ENCODE measurements at regions not wholly inside any gene's neighbourhood (a gene's known extent, or its start where the extent isn't known, plus 50 kb on each side); places are given as distances from the start of the nearest gene placed in this dataset.
"Not testable (repeated sequence)": the region's sequence is repeated elsewhere in the genome, so short reads cannot be mapped to it uniquely, and the experiment has no call there.

DNA sequence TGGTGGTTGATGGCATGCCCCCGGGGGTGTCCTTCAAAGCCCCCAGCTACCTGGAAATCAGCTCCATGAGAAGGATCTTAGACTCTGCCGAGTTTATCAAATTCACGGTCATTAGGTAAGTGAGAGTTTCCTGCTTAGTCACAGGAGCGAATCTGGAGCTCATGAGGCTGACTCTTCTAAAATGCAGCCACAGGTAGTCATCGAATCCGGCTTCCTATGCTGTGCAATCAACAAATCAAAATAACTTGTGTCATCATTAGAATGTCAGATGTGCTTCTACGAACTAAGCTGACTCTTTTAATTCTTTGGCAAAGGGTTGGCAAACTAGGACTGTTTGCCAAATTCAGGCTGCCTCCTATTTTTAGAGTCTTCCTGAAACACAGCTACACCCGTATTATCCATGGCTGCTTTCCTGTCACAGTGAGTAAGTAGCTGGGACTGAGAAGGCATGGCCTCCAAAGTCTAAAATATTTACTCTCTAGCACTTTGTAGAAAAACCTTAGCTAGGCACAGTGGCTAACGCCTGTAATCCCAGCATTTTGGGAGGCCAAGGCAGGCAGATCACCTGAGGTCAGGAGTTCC is 108.0 kb downstream of the NSUN5 start:
- H3K9me3 Mint-ChIP-seq; intact Hi-C loops (cut with micrococcal nuclease); H3K4me1 ChIP-seq (ENCODE audit: insufficient read depth, low read length); H3K9me3 ChIP-seq (ENCODE audit: control insufficient read depth in 1 of 2, low read length in 2 of 2); H3K4me3 Mint-ChIP-seq; POLR2A ChIA-PET (ENCODE audit: partially characterized antibody); H3K27me3 ChIP-seq (ENCODE audit: insufficient read depth, low read length); H3K36me3 ChIP-seq (ENCODE audit: insufficient read depth, low read length); H3K4me3 ChIP-seq (ENCODE audit: low read length in 2 of 2); CTCF ChIA-PET (ENCODE audit: partially characterized antibody); H3K27ac Mint-ChIP-seq; H3K27me3 Mint-ChIP-seq; DNase-seq; H3K27ac ChIP-seq (ENCODE audit: low read depth, low read length); H3K36me3 Mint-ChIP-seq; H3K4me1 Mint-ChIP-seq: not testable (repeated sequence)

DNA sequence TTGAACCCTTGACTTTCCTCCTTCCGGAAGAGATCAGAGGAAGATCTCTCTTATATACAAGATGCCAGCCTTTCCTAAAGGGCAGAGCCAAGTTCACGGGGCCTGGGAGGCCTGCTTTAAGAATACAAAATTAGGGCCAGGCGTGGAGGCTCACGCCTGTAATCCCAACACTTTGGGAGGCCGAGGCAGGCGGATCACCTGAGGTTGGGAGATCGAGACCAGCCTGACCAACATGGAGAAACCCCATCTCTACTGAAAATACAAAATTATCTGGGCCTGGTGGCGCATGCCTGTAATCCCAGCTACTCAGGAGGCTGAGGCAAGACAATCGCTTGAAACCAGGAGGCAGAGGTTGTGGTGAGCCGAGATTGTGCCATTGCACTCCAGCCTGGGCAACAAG is 108.2 kb upstream of the SPDYE9 start:
- intact Hi-C loops (cut with micrococcal nuclease); H3K4me3 ChIP-seq (ENCODE audit: low read length in 2 of 2); H3K4me1 ChIP-seq (ENCODE audit: insufficient read depth, low read length); H3K9me3 ChIP-seq (ENCODE audit: control insufficient read depth in 1 of 2, low read length in 2 of 2); H3K27me3 ChIP-seq (ENCODE audit: insufficient read depth, low read length); H3K9me3 Mint-ChIP-seq; H3K27me3 Mint-ChIP-seq; POLR2A ChIA-PET (ENCODE audit: partially characterized antibody); H3K36me3 Mint-ChIP-seq; H3K27ac ChIP-seq (ENCODE audit: low read depth, low read length); H3K4me1 Mint-ChIP-seq; H3K4me3 Mint-ChIP-seq; H3K27ac Mint-ChIP-seq; CTCF ChIA-PET (ENCODE audit: partially characterized antibody); DNase-seq; H3K36me3 ChIP-seq (ENCODE audit: insufficient read depth, low read length): not testable (repeated sequence)

DNA sequence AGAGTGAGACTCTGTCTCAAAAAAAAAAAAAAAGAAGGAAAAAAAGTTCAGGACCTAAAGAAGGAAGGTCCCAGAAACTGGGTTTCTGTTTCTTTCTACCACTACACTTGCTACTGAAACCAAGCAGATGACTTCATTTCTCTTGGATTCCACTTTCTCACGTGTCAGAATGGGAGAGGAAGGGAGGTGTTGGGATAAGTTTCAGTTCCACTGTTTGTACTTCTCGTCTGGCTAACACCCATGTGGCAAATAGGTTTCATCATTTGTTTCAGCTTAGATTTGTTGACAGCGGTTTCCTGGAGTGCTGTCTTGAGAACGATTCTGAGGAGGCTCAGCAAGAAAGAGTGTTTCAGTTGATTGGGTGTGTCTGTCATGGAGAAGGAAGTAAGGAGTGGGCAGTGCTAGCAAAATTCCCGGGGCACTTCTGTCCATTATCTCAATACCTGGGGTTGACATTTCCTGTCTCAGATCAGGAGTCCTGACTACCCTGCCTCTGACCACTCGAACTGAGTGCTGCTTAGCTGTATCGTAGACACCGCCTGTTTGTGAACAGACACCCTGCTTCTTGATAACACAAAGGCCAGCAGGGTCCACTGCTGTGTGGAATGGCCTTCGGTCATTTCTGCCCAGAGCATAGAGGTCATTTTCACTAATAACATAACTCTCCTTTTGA is 104.8 kb upstream of the SPDYE9 start:
- H3K27me3 Mint-ChIP-seq; H3K36me3 ChIP-seq (ENCODE audit: insufficient read depth, low read length); H3K4me1 Mint-ChIP-seq; H3K27ac Mint-ChIP-seq; H3K4me3 ChIP-seq (ENCODE audit: low read length in 2 of 2); H3K36me3 Mint-ChIP-seq; intact Hi-C loops (cut with micrococcal nuclease); H3K27ac ChIP-seq (ENCODE audit: low read depth, low read length); CTCF ChIA-PET (ENCODE audit: partially characterized antibody); H3K4me3 Mint-ChIP-seq; DNase-seq; H3K4me1 ChIP-seq (ENCODE audit: insufficient read depth, low read length); H3K9me3 ChIP-seq (ENCODE audit: control insufficient read depth in 1 of 2, low read length in 2 of 2); H3K27me3 ChIP-seq (ENCODE audit: insufficient read depth, low read length); H3K9me3 Mint-ChIP-seq; POLR2A ChIA-PET (ENCODE audit: partially characterized antibody): not testable (repeated sequence)

DNA sequence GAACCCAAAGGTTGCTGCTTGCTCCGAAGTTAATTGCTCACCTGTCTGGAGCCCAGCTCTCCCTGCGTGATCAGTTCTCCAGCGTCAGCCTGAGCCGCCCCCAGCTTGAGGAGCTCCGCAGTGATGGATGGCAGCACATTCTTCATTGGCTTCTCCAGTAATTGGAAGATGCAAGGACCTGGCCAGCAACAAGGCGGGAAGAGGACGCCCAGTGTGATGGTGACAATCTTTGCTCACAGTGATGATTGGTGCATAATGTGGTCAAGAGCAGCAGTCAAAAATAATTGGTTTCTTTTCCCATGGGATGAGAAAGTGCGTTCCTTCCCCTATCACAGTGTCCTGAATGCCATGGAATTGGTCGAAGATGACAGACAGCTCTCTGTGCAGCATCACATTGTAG is 102.4 kb upstream of the SPDYE9 start:
- H3K27me3 Mint-ChIP-seq; H3K4me1 ChIP-seq (ENCODE audit: insufficient read depth, low read length); H3K27ac ChIP-seq (ENCODE audit: low read depth, low read length); H3K4me1 Mint-ChIP-seq; H3K27me3 ChIP-seq (ENCODE audit: insufficient read depth, low read length); POLR2A ChIA-PET (ENCODE audit: partially characterized antibody); H3K9me3 Mint-ChIP-seq; H3K4me3 Mint-ChIP-seq; DNase-seq; H3K36me3 ChIP-seq (ENCODE audit: insufficient read depth, low read length); intact Hi-C loops (cut with micrococcal nuclease); H3K9me3 ChIP-seq (ENCODE audit: control insufficient read depth in 1 of 2, low read length in 2 of 2); H3K27ac Mint-ChIP-seq; H3K36me3 Mint-ChIP-seq; CTCF ChIA-PET (ENCODE audit: partially characterized antibody); H3K4me3 ChIP-seq (ENCODE audit: low read length in 2 of 2): not testable (repeated sequence)

DNA sequence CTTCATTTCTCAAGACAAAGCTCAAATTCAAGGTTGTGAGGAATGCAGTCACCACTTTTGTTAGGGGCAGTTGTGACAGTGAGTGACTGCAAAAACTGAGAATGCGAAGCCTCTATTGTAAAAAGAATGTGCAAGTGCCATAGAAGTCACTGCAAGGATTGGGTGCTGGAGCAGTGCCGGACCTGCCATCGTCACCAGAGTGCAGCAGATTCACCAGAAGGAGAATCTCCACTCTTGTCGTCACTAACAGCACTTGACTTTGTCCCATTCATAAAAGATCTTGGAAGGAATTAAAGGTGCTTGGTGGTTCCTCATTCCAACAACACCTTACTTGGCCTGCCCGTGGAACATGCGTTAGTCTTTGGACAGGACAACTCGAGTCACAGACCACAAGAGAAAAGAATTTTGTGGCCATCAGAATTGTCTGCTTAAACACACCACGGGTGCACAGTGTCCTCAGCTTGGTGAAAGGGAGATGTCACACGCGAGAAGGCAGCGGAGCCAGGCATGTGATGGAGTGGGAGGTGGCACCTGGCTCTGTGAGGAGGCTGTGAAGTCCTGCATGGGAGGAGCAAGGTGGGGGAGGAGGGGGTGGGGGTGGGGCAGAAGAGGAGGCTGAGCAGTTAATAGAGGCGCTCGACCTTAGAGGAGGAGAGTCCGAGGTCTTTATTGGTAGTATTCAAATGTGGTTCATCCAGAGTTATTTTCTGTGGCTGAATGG is 100.9 kb upstream of the SPDYE9 start:
- H3K27me3 Mint-ChIP-seq; DNase-seq; CTCF ChIA-PET (ENCODE audit: partially characterized antibody); H3K36me3 ChIP-seq (ENCODE audit: insufficient read depth, low read length); H3K27me3 ChIP-seq (ENCODE audit: insufficient read depth, low read length); H3K4me1 ChIP-seq (ENCODE audit: insufficient read depth, low read length); H3K9me3 ChIP-seq (ENCODE audit: control insufficient read depth in 1 of 2, low read length in 2 of 2); intact Hi-C loops (cut with micrococcal nuclease); H3K4me1 Mint-ChIP-seq; H3K4me3 Mint-ChIP-seq; H3K9me3 Mint-ChIP-seq; H3K27ac ChIP-seq (ENCODE audit: low read depth, low read length); POLR2A ChIA-PET (ENCODE audit: partially characterized antibody); H3K36me3 Mint-ChIP-seq; H3K27ac Mint-ChIP-seq; H3K4me3 ChIP-seq (ENCODE audit: low read length in 2 of 2): not testable (repeated sequence)

DNA sequence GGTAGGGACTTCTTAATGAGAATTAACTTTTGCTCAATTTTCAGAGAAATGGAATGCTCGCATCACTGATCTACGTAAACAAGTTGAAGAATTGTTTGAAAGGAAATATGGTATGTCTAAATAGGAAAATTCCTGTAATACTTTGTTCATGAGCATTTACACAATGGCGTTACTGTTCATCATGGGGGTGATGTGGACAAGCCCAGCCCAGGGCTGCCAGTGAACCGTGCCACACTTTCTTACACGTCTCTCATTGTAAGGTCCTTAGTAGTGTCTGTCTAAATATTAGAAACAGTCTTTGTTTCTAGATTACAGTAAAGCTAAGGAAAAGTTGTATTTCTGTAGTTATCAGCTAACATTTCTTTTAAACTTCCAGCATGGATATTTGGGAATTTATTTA is 91.0 kb upstream of the SPDYE9 start:
- POLR2A ChIA-PET (ENCODE audit: partially characterized antibody); H3K27me3 ChIP-seq (ENCODE audit: insufficient read depth, low read length); H3K27me3 Mint-ChIP-seq; intact Hi-C loops (cut with micrococcal nuclease); H3K36me3 Mint-ChIP-seq; H3K9me3 ChIP-seq (ENCODE audit: control insufficient read depth in 1 of 2, low read length in 2 of 2); H3K4me1 ChIP-seq (ENCODE audit: insufficient read depth, low read length); H3K27ac ChIP-seq (ENCODE audit: low read depth, low read length); CTCF ChIA-PET (ENCODE audit: partially characterized antibody); H3K9me3 Mint-ChIP-seq; H3K36me3 ChIP-seq (ENCODE audit: insufficient read depth, low read length); H3K4me1 Mint-ChIP-seq; DNase-seq; H3K4me3 Mint-ChIP-seq; H3K27ac Mint-ChIP-seq; H3K4me3 ChIP-seq (ENCODE audit: low read length in 2 of 2): not testable (repeated sequence)

DNA sequence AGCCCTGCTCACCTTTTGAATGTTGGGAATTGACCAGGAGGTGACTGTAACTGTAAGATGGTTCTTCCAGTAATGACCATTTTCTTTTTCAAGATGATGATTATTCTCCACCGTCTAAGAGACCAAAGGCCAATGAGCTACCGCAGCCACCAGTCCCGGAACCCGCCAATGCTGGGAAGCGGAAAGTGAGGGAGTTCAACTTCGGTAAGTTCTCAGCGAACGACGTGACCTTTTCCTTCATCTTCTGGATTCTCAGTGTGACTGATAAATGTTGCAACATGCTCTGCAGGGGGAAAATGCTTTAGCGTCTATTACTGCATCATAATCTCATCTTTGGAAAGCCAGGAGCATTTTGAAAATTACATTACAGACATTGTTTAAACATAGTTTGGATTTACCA is 89.5 kb upstream of the SPDYE9 start:
- H3K36me3 Mint-ChIP-seq; H3K9me3 Mint-ChIP-seq; POLR2A ChIA-PET (ENCODE audit: partially characterized antibody); H3K27ac ChIP-seq (ENCODE audit: low read depth, low read length); H3K4me1 Mint-ChIP-seq; H3K27me3 Mint-ChIP-seq; intact Hi-C loops (cut with micrococcal nuclease); H3K36me3 ChIP-seq (ENCODE audit: insufficient read depth, low read length); H3K4me3 ChIP-seq (ENCODE audit: low read length in 2 of 2); H3K9me3 ChIP-seq (ENCODE audit: control insufficient read depth in 1 of 2, low read length in 2 of 2); CTCF ChIA-PET (ENCODE audit: partially characterized antibody); H3K4me1 ChIP-seq (ENCODE audit: insufficient read depth, low read length); H3K4me3 Mint-ChIP-seq; H3K27me3 ChIP-seq (ENCODE audit: insufficient read depth, low read length); H3K27ac Mint-ChIP-seq; DNase-seq: not testable (repeated sequence)

DNA sequence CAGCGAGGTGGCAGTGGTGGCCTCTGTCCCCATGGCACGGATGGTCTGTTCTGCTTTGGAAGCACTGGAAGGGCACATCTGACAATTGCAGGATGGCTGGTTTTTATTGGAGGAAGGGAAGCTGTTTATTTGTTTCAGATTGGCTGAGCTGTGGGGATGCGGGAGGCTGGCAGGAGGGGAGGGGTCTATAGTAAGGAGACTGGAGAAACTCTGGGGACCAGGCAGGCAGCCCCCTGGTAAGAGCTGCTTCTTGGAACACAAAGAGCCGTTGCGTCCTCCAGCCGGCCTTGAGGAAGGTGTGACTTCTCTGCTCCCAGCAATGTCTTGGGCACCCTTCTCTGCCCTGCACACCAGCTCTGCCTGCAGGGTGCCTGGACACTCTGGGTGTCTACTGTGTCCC is 85.1 kb upstream of the SPDYE9 start:
- H3K27ac Mint-ChIP-seq; CTCF ChIA-PET (ENCODE audit: partially characterized antibody); H3K27ac ChIP-seq (ENCODE audit: low read depth, low read length); H3K27me3 Mint-ChIP-seq; H3K4me3 ChIP-seq (ENCODE audit: low read length in 2 of 2); POLR2A ChIA-PET (ENCODE audit: partially characterized antibody); H3K36me3 ChIP-seq (ENCODE audit: insufficient read depth, low read length); H3K9me3 Mint-ChIP-seq; DNase-seq; H3K27me3 ChIP-seq (ENCODE audit: insufficient read depth, low read length); H3K36me3 Mint-ChIP-seq; H3K4me3 Mint-ChIP-seq; H3K4me1 ChIP-seq (ENCODE audit: insufficient read depth, low read length); H3K9me3 ChIP-seq (ENCODE audit: control insufficient read depth in 1 of 2, low read length in 2 of 2); intact Hi-C loops (cut with micrococcal nuclease); H3K4me1 Mint-ChIP-seq: not testable (repeated sequence)

Measured in CD4-positive, alpha-beta memory T cell (primary cell).